ENCODE measurements at regions not wholly inside any gene's neighbourhood (a gene's known extent, or its start where the extent isn't known, plus 50 kb on each side); places are given as distances from the start of the nearest gene placed in this dataset.
"Not testable (repeated sequence)": the region's sequence is repeated elsewhere in the genome, so short reads cannot be mapped to it uniquely, and the experiment has no call there.

DNA sequence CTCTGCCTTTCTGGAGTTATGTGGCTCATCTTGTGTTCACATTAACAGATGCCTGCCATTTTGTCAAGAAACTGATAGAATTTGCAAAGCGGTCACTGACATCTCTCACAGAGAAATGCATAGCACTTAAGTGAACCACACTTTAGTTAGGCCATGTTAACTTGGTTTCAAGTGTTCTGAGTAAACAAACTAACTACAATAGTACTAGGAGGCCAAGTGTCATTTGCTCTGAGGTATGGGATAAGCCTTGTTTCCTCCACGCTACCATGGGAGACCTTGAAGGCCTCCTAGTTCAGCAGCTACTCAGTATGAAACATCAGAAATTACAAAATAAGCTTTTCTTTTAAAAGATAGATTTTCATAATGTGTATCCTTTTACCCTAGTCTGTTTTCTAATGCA, 143.5 kb upstream of the MARCKS start:
- CTCF ChIA-PET, result no interaction called here
- peaks cover 9% of the 10 kb centered on the region for H3K27me3 Mint-ChIP-seq (ENCODE audit: low read depth)
- intact Hi-C loops (cut with micrococcal nuclease), result no loop called here
- no peaks in the 10 kb centered on the region for H3K9me3 Mint-ChIP-seq
- DNase-seq, result no peak
- H3K27ac Mint-ChIP-seq, result no peak overlapping the region
- no peaks in the 10 kb centered on the region for H3K4me1 Mint-ChIP-seq (ENCODE audit: low read depth)
- no peak overlapping the region for H3K4me3 Mint-ChIP-seq
- H3K36me3 Mint-ChIP-seq (ENCODE audit: low read depth), result no peaks in the 10 kb centered on the region

DNA sequence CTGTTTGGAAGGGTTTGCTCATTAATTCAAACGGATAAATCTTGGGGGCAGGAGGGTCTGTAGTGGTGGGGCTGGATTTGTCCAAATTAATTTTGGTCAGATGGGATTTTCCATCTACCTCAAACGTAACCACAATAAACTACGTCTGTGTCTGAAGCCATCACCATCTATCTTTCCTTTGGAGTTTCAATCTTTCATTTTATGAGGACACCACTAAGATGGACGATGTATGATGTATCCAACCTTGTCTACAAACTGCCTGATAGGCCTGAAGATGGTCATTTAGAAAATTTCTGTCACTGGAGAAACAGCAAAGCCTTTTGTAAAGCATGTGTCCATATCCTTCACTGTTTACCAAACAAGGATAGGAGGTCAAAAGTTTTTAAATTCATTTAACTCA, 138.6 kb upstream of the MARCKS start:
- Mint-ChIP-seq H3K4me3 (no peak overlapping the region), H3K27ac (no peak overlapping the region), H3K27me3 (ENCODE audit: low read depth) (peaks cover 12% of the 10 kb centered on the region), H3K9me3 (no peaks in the 10 kb centered on the region), H3K4me1 (ENCODE audit: low read depth) (no peaks in the 10 kb centered on the region), H3K36me3 (ENCODE audit: low read depth) (no peaks in the 10 kb centered on the region)
- intact Hi-C loops (cut with micrococcal nuclease), result no loop called here
- CTCF ChIA-PET, result no interaction called here
- no peak for DNase-seq

DNA sequence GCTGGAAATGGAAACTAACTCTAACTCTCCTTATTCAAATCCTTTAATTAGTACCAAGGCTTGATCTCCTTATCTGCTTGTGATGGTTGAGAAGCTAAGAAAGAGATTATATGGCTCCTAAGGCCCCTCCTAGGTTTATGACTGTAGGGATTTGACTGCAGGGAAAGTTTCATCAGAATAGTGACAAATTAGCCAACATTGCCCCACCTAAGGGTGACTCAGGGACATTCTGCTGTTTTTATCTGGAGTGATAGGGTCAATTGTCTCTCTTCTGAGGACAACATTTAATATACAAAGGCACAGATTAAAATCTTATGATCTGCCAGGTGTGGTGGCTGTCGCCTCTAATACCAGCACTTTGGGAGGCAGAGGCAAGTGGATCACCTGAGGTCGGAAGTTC, 138.1 kb upstream of the MARCKS start:
- no peaks in the 10 kb centered on the region for H3K9me3 Mint-ChIP-seq
- peaks cover 12% of the 10 kb centered on the region for H3K27me3 Mint-ChIP-seq (ENCODE audit: low read depth)
- DNase-seq, result no peak
- H3K27ac Mint-ChIP-seq, result no peak overlapping the region
- no peaks in the 10 kb centered on the region for H3K36me3 Mint-ChIP-seq (ENCODE audit: low read depth)
- CTCF ChIA-PET, result no interaction called here
- no peak overlapping the region for H3K4me3 Mint-ChIP-seq
- no peaks in the 10 kb centered on the region for H3K4me1 Mint-ChIP-seq (ENCODE audit: low read depth)
- intact Hi-C loops (cut with micrococcal nuclease), result no loop called here

DNA sequence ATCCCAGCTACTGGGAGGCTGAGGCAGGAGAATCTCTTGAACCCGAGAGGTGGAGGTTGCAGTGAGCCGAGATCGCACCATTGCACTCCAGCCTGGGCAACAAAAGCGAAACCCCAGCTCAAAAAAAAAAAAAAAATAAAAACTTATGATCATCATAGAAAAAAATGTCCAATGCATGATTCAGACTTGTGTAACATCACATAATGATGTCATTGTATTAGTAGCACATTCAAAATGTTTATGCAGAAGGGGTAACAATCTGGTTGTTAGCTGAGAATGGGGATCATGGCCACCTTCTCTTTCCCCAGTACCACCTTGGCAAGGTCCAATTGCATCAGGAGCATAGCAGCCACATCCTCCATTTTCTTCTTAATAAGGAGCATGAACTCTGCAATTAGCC, 137.6 kb upstream of the MARCKS start:
- DNase-seq, result no peak
- Mint-ChIP-seq H3K36me3 (ENCODE audit: low read depth) (no peaks in the 10 kb centered on the region), H3K9me3 (no peaks in the 10 kb centered on the region), H3K4me3 (no peak overlapping the region), H3K4me1 (ENCODE audit: low read depth) (no peaks in the 10 kb centered on the region), H3K27me3 (ENCODE audit: low read depth) (peaks cover 12% of the 10 kb centered on the region), H3K27ac (no peak overlapping the region)
- CTCF ChIA-PET, result no interaction called here
- intact Hi-C loops (cut with micrococcal nuclease), result no loop called here

DNA sequence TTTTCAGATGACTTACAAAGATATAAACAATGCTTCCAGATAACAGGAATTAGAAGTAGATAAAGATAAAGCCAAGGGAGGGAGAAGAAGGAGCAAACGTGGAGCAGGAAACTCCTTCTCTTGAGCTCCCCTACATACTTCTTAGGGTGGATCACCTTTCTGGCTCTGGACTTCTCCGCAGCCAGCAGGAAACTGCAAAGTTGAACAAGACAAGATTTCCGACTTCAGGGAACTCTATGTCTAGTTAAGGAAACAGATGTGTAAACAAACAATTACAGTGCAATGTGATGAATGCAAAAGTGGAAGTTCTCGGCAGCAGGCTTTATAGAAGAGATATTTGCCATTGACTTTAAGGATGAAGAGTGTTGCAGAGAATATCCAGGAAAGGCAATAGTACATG, 134.0 kb upstream of the MARCKS start:
- Mint-ChIP-seq H3K27me3 (ENCODE audit: low read depth) (peaks cover 6% of the 10 kb centered on the region), H3K36me3 (ENCODE audit: low read depth) (no peaks in the 10 kb centered on the region), H3K4me3 (no peak overlapping the region), H3K4me1 (ENCODE audit: low read depth) (no peaks in the 10 kb centered on the region), H3K9me3 (no peaks in the 10 kb centered on the region), H3K27ac (no peak overlapping the region)
- intact Hi-C loops (cut with micrococcal nuclease), result no loop called here
- CTCF ChIA-PET, result no interaction called here
- no peak for DNase-seq

DNA sequence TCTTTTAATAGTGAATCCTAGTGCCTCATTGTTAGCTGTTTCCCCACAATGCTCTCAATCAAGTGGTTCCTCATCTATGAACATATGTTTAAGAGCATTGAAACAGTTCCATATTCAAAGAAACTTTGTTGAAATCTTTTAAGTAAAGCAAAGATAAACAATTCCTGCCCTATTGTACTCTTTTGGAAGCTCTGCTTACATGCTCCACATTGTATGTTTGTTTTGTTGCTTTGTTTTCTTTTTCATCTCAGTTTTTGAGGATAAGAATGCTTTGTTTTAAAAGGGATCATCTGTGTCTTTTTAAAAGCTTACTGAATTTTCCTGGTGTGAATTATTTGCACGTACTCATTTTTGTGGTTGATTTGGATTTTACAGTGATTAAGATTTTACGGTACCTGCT, 132.2 kb upstream of the MARCKS start:
- intact Hi-C loops (cut with micrococcal nuclease); H3K4me1 Mint-ChIP-seq (ENCODE audit: low read depth); H3K27ac Mint-ChIP-seq; H3K27me3 Mint-ChIP-seq (ENCODE audit: low read depth); H3K36me3 Mint-ChIP-seq (ENCODE audit: low read depth); DNase-seq; H3K9me3 Mint-ChIP-seq; CTCF ChIA-PET; H3K4me3 Mint-ChIP-seq: not testable (repeated sequence)

DNA sequence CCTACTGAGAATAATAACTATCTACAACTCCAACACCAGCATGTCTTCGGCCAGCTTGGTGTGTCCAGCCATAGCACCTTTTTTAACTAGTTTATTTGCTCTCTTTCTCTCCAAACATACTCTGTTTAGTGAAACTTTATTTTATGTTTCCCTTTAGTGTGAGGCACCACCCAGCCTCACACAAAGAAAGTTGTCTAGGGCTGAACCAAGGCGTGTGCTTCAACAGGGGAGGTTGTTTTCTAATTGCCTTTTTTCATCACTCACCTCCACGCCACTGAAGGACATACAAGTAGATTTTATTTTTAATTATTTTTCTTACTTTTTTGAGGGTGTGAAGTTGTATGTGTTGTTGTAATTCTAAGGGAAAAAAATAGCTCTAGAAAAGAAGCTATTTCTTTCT, 125.6 kb upstream of the MARCKS start:
- CTCF ChIA-PET, result no interaction called here
- intact Hi-C loops (cut with micrococcal nuclease), result no loop called here
- no peaks in the 10 kb centered on the region for H3K36me3 Mint-ChIP-seq (ENCODE audit: low read depth)
- H3K9me3 Mint-ChIP-seq, result no peaks in the 10 kb centered on the region
- H3K27ac Mint-ChIP-seq, result no peak overlapping the region
- H3K27me3 Mint-ChIP-seq (ENCODE audit: low read depth), result no peaks in the 10 kb centered on the region
- DNase-seq, result no peak
- H3K4me3 Mint-ChIP-seq, result no peak overlapping the region
- H3K4me1 Mint-ChIP-seq (ENCODE audit: low read depth), result peaks cover 2% of the 10 kb centered on the region

DNA sequence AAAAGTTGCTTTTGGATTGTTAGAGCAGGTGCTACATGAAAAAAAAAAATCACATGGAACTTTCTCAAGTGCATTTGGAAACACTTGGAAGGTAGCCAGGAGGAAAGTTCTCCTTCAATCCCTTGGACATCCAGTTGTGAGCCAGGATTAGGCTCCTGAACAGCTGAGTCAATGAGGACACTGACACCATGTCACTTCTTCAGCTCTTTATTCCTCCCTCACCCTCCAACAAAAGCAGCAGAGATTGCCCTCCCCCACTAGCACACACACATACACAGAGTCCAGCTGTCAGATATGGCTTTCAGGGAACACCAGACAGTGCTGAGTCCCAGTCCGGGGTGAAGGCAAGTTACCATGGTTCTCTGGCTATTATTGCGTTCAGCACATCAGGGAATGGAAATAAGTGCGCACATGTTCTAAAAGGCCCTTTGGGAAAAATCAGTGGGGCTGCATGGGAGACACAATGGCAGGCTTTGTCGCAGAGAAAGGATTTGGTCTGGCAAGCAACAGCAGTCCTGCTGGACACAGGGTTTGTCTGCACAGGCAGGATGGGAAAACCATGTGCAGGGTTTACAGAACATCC, 124.7 kb upstream of the MARCKS start:
- peaks cover 2% of the 10 kb centered on the region for H3K4me1 Mint-ChIP-seq (ENCODE audit: low read depth)
- DNase-seq, result no peak
- no peak overlapping the region for H3K27ac Mint-ChIP-seq
- intact Hi-C loops (cut with micrococcal nuclease), result no loop called here
- H3K27me3 Mint-ChIP-seq (ENCODE audit: low read depth), result no peaks in the 10 kb centered on the region
- H3K36me3 Mint-ChIP-seq (ENCODE audit: low read depth), result no peaks in the 10 kb centered on the region
- no peak overlapping the region for H3K4me3 Mint-ChIP-seq
- H3K9me3 Mint-ChIP-seq, result no peaks in the 10 kb centered on the region
- CTCF ChIA-PET, result no interaction called here

DNA sequence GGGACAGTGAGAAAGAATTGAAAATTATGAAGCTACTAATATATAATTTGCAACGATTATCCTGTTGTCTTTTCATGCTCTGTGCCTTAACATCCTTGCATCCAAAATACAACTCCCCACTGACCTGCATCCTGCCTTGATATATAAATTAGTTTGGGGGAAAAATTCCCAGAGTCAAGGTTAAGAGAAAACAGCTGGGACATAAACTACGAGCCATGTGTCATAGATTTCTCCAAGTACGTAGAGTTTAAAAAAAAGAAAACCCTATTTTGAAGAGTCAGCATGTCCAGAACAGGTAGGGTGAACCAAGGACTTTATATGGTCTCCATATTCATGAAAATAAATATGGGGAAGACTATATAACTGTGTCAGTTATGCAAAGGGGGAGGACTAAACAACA, 123.8 kb upstream of the MARCKS start:
- Mint-ChIP-seq H3K4me1 (ENCODE audit: low read depth) (peaks cover 2% of the 10 kb centered on the region), H3K27me3 (ENCODE audit: low read depth) (no peaks in the 10 kb centered on the region), H3K27ac (no peak overlapping the region)

DNA sequence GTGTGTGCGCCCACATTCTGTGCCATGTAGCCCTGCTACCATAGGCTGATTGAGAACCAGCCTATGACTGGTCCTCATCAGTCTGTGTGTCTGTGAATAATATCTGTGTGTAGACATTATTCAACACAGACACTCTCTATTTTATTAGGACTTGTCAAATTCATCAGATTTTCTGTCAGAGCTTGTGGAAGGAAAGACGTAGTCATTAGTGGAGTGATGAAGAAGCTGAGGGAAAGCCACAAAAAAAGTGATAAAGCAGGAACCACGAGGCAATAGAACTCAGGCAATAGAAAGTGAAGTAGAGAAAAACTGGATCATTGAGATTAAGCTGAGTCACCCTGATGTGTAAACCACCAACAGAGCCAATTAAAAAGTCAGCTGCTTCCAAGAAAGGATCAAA, 122.2 kb upstream of the MARCKS start:
- Mint-ChIP-seq H3K27ac (no peak overlapping the region), H3K4me1 (ENCODE audit: low read depth) (peaks cover 2% of the 10 kb centered on the region), H3K4me3 (no peak overlapping the region), H3K9me3 (no peaks in the 10 kb centered on the region), H3K27me3 (ENCODE audit: low read depth) (peaks cover 3% of the 10 kb centered on the region), H3K36me3 (ENCODE audit: low read depth) (no peaks in the 10 kb centered on the region)
- CTCF ChIA-PET, result no interaction called here
- intact Hi-C loops (cut with micrococcal nuclease), result no loop called here
- DNase-seq, result no peak

More for the DNA sequence above, 123.8 kb upstream of the MARCKS start:
- intact Hi-C loops (cut with micrococcal nuclease), result no loop called here
- DNase-seq, result no peak
- Mint-ChIP-seq H3K9me3 (no peaks in the 10 kb centered on the region), H3K4me3 (no peak overlapping the region), H3K36me3 (ENCODE audit: low read depth) (no peaks in the 10 kb centered on the region)
- CTCF ChIA-PET, result no interaction called here

DNA sequence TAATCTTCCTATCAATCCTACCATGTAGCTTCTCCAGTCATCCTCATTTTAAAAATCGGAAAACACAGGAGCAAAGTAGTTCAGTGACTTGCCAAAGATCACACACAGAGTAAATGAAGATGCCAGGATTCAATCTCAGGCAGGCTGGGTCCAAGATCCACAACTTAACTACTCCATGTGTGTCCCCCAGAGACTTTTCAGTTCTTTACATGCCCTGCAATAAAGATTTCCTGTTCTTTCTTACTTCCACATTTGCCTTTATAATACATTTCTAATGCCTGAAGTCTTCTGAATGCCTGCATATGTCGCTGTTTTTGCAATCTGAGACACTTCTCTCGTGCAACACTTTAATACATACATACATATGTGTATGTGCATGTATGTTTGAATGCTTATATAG, 121.7 kb upstream of the MARCKS start:
- H3K4me1 Mint-ChIP-seq (ENCODE audit: low read depth), result peaks cover 2% of the 10 kb centered on the region
- H3K27ac Mint-ChIP-seq, result no peak overlapping the region
- no peak for DNase-seq
- H3K27me3 Mint-ChIP-seq (ENCODE audit: low read depth), result peaks cover 3% of the 10 kb centered on the region
- CTCF ChIA-PET, result no interaction called here
- no peaks in the 10 kb centered on the region for H3K36me3 Mint-ChIP-seq (ENCODE audit: low read depth)
- intact Hi-C loops (cut with micrococcal nuclease), result no loop called here
- H3K9me3 Mint-ChIP-seq, result no peaks in the 10 kb centered on the region
- H3K4me3 Mint-ChIP-seq, result no peak overlapping the region

DNA sequence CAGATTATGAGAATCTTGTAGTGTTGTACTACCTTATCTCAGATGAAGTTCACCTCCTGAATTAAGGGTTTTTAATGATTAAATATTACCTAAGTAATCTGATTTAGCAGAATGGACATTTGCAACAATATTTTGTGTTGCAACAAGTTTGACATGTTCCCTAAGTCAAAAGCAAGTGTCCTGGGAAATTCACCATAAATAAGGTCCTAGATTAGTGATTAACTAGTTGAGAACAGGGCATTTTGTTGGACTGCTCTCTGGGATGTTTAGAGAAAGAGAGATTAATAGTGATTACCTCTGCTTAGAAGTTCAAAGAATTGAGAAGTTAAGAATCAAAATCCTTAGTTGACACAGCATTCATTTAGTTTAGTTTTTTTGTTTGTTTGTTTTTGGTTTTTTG, 120.2 kb upstream of the MARCKS start:
- Mint-ChIP-seq H3K4me3 (no peak overlapping the region), H3K36me3 (ENCODE audit: low read depth) (no peaks in the 10 kb centered on the region), H3K9me3 (no peaks in the 10 kb centered on the region), H3K4me1 (ENCODE audit: low read depth) (peaks cover 2% of the 10 kb centered on the region), H3K27ac (no peak overlapping the region), H3K27me3 (ENCODE audit: low read depth) (peaks cover 3% of the 10 kb centered on the region)
- no peak for DNase-seq
- CTCF ChIA-PET, result interaction anchor here (0.8 kb wide), 1 partner anchor 10 kb away, joined by 4 read pairs; no protein-coding TSS in a partner anchor
- intact Hi-C loops (cut with micrococcal nuclease), result no loop called here

DNA sequence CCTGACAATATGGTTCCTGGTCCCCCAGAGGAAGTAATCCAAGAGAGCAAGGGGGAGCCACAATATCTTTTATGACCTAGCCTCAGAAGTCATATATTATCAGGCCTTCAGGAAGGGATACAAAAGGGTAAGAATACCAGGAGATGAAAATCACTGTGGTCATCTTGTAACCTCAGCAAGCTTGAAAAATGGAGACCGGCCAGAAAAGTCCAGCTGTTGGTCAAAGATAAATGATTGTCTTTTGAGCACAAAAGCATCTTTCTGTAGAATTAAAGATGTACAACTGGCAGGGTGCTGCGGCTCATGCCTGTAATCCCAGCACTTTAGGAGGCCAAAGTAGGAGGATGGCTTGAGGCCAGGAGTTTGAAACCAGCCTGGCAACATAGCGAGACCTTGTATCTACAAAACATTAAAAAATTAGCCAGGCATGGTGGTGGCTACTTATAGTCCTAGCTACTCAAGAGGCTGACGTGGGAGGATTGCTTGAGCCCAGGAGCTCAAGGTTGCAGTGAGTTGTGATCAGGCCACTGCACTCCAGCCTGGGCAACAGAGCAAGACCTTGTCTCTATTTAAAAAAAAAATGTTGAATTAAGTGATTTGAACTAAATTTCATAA, 118.0 kb upstream of the MARCKS start:
- intact Hi-C loops (cut with micrococcal nuclease), result no loop called here
- Mint-ChIP-seq H3K9me3 (no peaks in the 10 kb centered on the region), H3K4me3 (no peak overlapping the region), H3K27ac (no peak overlapping the region), H3K36me3 (ENCODE audit: low read depth) (no peaks in the 10 kb centered on the region), H3K27me3 (ENCODE audit: low read depth) (peaks cover 3% of the 10 kb centered on the region), H3K4me1 (ENCODE audit: low read depth) (peaks cover 2% of the 10 kb centered on the region)
- DNase-seq, result no peak
- CTCF ChIA-PET, result no interaction called here

Data from activated naive CD4-positive, alpha-beta T cell treated with anti-CD3 and anti-CD28 coated beads for 36 hours (primary cell).